ENCODE measurements at regions not wholly inside any gene's neighbourhood (a gene's known extent, or its start where the extent isn't known, plus 50 kb on each side); places are given as distances from the start of the nearest gene placed in this dataset.

GRCh38 chr9:32306006-32306405 lies 78.4 kb upstream of the ACO1 start:
- no peaks in the 10 kb centered on the region for H3K36me3 Mint-ChIP-seq
- no peak overlapping the region for H3K4me3 Mint-ChIP-seq
- peaks cover 0 to 2% (median 0%) of the 10 kb centered on the region in 3 donors for H3K4me1 Mint-ChIP-seq
- peaks cover 4 to 13% (median 6%) of the 10 kb centered on the region in 3 donors for H3K9me3 Mint-ChIP-seq
- H3K27ac Mint-ChIP-seq, result no peak overlapping the region
- H3K27me3 Mint-ChIP-seq, result no peaks in the 10 kb centered on the region

- Mint-ChIP-seq H3K4me1 (no peaks in the 10 kb centered on the region), H3K27me3 (peaks cover 3% of the 10 kb centered on the region), H3K27ac (no peak overlapping the region), H3K36me3 (no peaks in the 10 kb centered on the region), H3K4me3 (no peak overlapping the region), H3K9me3 (peaks cover 0 to 9% (median 7%) of the 10 kb centered on the region in 3 donors)
Measured at GRCh38 chr9:32319312-32319929, 65.0 kb upstream of the ACO1 start.

- no peaks in the 10 kb centered on the region for H3K36me3 Mint-ChIP-seq
Measured at GRCh38 chr9:32322622-32323021, 61.8 kb upstream of the ACO1 start.

GRCh38 chr9:32326146-32326545 lies 58.3 kb upstream of the ACO1 start:
- Mint-ChIP-seq H3K36me3 (no peaks in the 10 kb centered on the region), H3K9me3 (peaks cover 0 to 5% (median 4%) of the 10 kb centered on the region in 3 donors), H3K27ac (no peak overlapping the region), H3K4me1 (no peaks in the 10 kb centered on the region), H3K4me3 (no peak overlapping the region), H3K27me3 (peaks cover 3% of the 10 kb centered on the region)

More at GRCh38 chr9:32322622-32323021, 61.8 kb upstream of the ACO1 start:
- H3K27ac Mint-ChIP-seq, result peak overlapping the region in 1 of 3 donors; percentile 18
- no peak overlapping the region for H3K4me3 Mint-ChIP-seq
- peaks cover 3% of the 10 kb centered on the region for H3K27me3 Mint-ChIP-seq
- H3K4me1 Mint-ChIP-seq, result no peaks in the 10 kb centered on the region
- no peaks in the 10 kb centered on the region for H3K9me3 Mint-ChIP-seq

GRCh38 chr9:32331240-32331639 lies 53.2 kb upstream of the ACO1 start:
- H3K27ac Mint-ChIP-seq, result no peak overlapping the region
- peaks cover 2% of the 10 kb centered on the region for H3K27me3 Mint-ChIP-seq
- peaks cover 0 to 5% (median 4%) of the 10 kb centered on the region in 3 donors for H3K9me3 Mint-ChIP-seq
- H3K4me3 Mint-ChIP-seq, result no peak overlapping the region
- no peaks in the 10 kb centered on the region for H3K36me3 Mint-ChIP-seq
- peaks cover 0 to 2% (median 0%) of the 10 kb centered on the region in 3 donors for H3K4me1 Mint-ChIP-seq

- H3K9me3 Mint-ChIP-seq, result peaks cover 0 to 5% (median 2%) of the 10 kb centered on the region in 3 donors
- peaks cover 4% of the 10 kb centered on the region for H3K27me3 Mint-ChIP-seq
- no peaks in the 10 kb centered on the region for H3K36me3 Mint-ChIP-seq
- H3K4me1 Mint-ChIP-seq, result peaks cover 0 to 3% (median 0%) of the 10 kb centered on the region in 3 donors
- no peak overlapping the region for H3K27ac Mint-ChIP-seq
- H3K4me3 Mint-ChIP-seq, result no peak overlapping the region
Measured at GRCh38 chr9:32334112-32334511, 50.3 kb upstream of the ACO1 start.

Measured in IgD-negative memory B cell (primary cell).